Stimulated activated CD8-positive, alpha-beta memory T cell treated with anti-CD3 and anti-CD28 coated beads, Interleukin-7, amount 100 ng/mL, for 24 hours (primary cell): ENCODE measurements at regions not wholly inside any gene's neighbourhood (a gene's known extent, or its start where the extent isn't known, plus 50 kb on each side); places are given as distances from the start of the nearest gene placed in this dataset.
"Not testable (repeated sequence)": the region's sequence is repeated elsewhere in the genome, so short reads cannot be mapped to it uniquely, and the experiment has no call there.

Experiments
- DNase-seq: peaks from one replicate; pipeline ENCODE4 v3.0.0-alpha.2; 2020; ENCODE audit warnings: low read depth

- not testable (repeated sequence) for DNase-seq
Observed at GRCh38 chr4:53877096-53877495, 187.3 kb downstream of the CHIC2 start.

DNA sequence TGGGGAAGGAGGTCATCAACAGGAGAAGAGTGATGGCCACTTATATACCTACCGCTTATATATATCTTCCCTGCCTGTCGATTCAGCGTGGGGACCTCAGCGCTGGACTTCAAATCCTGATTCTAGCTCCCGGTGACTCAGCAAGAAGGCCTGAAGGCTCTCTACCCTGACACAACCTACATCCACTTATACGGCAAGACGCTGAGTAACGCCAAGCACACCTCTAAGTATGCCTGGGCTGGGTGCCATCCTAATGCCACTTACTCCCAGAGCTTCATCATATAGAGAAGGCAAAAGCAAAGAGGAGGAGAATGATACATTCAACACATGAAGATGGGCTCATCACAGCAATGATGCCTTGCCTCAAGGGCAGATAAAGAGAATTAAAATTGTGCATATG lies 198.3 kb downstream of the CHIC2 start:
- no peak for DNase-seq

DNA sequence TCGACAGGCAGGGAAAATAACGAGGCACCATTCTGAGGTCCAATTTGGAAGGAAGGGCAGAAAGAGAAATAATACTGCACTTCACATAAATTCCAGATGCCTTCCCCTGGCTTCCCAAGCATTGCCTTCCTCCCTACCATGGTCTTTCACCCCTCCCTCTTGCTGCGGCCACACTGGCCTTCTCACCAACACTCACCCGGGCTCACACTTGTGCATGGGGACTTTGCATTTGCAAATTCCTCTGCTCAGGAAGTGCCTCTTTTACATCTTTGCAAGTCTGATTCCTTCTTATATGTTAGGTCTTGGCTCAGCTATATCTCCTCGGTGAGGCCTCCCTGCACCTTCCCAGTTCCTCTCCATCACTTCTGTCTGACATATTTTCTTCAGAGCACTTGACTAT lies 199.4 kb downstream of the CHIC2 start:
- DNase-seq: no peak

GRCh38 chr4:53863736-53864365 lies 200.6 kb downstream of the CHIC2 start:
- DNase-seq: no peak

DNA sequence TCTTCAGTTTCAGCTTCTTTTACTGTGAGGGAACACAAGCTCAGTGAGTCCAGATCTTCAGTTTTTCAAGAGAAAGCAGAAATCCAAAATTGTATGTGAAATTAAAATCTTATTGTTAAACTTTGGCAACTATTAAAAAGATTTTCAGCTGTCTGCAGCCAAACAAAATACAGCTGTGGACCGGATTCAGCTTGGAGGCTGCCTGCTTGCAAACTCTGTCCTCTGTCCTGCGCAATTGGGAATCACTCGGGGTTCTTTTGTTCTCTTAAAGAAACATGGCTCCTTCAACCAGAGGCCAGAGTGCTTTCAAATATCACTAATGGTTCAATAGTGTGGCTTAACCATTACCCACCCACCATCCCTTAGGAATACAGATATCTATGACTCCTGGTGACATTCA lies 201.2 kb downstream of the CHIC2 start:
- DNase-seq: no peak

DNA sequence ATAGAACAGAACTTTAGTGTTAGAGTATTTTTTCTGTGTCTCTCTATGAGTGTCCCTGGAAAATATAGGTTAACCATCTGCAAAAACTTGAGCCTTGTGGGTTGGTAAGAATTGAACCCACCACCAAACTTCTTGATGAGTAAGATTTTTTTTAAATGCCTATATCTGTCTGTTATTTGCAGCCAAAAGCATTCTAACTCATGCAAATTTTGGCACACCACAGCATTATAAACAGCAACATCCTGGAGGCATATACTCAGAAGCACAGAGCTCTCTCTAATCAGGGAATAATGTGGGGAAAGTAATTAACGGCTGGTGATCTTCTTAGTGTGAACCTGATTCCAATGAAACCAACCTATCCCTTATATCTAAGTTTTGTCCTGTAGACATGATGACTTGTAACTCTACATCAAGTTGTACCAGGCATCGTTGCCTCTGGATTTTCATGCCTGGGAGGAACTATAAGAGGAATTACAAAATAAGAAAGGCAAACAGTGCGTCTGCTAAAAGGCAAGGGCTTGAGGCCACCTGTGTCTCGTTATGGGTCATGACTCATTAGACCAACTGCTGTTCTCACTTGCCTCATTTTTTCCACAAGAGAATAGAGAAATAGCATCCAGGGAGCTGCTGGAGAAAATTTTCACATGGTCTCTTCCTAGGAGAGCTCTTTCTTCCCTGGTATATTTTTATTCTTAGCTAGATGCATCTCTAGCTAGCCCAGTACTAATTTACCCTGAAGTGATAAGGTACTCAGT lies 202.4 kb downstream of the CHIC2 start:
- no peak for DNase-seq

DNA sequence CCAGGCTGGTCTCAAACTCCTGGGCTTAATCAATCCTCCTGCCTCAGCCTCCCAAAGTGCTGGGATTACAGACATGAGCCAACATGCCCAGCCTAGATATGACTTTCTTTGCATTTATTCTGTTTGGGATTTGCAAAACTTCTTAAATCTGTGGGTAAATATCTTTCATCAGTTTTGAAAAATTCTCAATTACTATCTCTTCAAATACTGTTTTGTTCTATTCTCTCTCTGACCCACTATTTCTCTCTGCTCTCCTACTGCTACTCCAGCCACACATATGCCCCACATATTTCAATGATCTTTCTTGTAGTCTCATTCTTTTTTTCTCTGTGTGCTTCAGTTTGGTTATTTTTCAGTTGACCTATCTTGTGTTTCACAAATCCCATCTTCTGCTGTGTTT lies 205.1 kb downstream of the CHIC2 start:
- no peak for DNase-seq

DNA sequence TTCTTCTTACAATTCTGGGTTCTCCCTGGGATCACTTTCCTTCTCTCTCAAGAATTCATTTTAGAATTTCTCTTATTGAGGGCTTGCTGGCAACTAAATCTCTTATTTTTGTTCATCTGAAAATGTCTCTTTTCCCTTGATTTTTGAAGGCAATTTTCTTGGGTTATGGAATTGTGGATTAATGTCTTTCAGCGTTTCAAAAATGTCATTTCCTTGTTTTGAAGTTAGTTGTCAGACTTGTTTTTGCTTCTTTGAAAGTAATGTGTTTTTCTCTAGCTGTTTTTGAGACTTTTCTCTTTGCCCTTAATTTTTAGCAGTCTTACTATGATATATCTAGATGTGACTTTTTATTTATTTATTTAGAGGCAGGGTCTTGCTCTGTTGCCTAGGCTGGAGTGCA lies 205.7 kb downstream of the CHIC2 start:
- DNase-seq: no peak

DNA sequence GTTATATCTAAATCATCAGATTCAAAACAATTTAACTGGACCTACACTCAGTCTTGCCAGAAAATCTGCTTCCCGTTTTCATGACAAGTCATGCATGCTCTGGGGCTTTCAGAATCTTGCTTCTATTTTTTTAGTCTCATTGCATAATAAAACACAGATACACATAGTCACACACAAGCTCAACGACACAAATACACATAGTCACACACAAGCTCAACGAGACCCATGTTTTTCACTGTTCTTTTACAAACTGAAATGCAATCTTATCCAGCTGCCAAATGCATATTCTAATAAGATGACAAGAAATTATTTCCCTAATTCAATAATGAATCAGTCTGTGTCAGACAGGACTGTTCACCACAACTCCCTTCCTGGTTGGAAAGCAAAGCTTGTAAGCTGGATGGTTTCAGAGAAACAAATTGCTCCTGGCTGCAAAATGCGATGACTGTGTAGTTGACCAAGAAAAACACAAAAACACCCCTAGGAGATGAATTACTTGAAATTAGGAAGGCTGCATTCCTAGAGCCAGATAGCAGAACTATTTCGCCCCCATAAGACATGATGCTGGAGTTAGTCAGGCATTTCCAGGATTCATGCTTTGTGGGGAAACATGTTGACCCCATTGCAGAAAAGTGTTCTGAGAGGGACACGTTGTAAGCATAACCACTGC lies 208.7 kb downstream of the CHIC2 start:
- DNase-seq: no peak

GRCh38 chr4:53854991-53855568 lies 209.3 kb downstream of the CHIC2 start:
- no peak for DNase-seq

GRCh38 chr4:53852343-53852742 lies 212.1 kb downstream of the CHIC2 start:
- no peak for DNase-seq

- DNase-seq: no peak
Observed at GRCh38 chr4:53847965-53848364, 216.4 kb downstream of the CHIC2 start.

GRCh38 chr4:53844551-53844950 lies 219.9 kb downstream of the CHIC2 start:
- no peak for DNase-seq

DNA sequence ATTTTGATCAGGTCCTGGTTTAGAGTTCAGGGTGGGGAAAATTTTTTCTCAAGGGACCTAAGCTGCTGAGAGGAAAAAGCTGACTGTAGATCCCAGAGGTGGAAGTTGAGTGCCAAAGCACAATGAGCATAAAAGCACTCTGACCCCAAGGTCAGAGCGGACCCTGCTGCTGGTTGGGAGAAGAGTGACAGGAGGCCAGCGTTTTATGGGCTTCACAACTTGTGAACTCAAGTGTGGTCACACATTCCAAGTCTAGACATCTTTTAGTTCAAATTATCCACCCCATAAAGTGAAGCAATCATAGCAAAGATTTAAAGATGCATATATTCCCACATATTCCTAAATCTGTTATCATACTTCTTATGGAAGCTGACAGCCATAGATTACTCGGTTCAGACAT lies 220.3 kb downstream of the CHIC2 start:
- DNase-seq: no peak

GRCh38 chr4:53841711-53842110 lies 222.7 kb downstream of the CHIC2 start:
- no peak for DNase-seq

- no peak for DNase-seq
Observed at GRCh38 chr4:53840643-53841042, 223.8 kb downstream of the CHIC2 start.

- DNase-seq: not testable (repeated sequence)
Observed at GRCh38 chr4:53833302-53834003, 231.0 kb downstream of the CHIC2 start.

DNA sequence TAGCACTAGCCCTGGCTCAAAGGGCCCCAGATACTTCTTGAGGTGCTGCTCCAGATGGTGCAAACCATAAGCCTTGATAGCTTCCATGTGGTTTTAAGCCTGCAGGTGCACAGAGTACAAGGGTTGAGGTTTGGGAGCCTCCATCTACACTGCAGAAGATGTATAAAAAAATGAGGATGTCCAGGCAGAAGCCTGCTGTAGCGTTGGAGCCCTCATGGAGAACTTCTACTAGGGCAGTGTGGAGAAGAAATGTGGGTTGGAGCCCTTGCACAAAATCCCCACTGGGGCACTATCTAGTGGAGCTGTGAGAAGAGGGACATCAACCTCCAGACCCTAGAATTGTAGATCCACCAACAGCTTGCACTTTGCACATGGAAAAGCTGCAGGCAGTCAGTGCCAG lies 231.9 kb downstream of the CHIC2 start:
- DNase-seq: no peak

DNA sequence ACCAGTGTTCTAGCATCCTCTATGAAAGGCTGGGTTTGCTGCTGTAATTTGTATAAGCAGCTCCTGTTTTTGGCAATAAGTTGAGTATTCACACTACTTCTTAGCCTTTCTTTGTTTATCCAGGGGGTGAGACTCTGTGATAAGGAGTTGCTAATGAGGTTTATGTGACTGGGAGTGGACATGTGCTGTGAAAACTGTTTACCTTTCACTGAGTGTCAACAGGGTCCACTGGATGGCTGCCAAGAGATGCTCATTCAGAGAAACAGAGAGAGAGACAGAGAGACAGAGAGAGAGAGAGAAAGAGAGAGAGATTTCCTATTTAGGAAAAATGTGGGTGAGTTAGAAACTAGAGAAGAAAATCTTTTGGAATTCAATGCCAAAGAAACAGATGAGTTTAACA lies 233.9 kb downstream of the CHIC2 start:
- DNase-seq: no peak

DNA sequence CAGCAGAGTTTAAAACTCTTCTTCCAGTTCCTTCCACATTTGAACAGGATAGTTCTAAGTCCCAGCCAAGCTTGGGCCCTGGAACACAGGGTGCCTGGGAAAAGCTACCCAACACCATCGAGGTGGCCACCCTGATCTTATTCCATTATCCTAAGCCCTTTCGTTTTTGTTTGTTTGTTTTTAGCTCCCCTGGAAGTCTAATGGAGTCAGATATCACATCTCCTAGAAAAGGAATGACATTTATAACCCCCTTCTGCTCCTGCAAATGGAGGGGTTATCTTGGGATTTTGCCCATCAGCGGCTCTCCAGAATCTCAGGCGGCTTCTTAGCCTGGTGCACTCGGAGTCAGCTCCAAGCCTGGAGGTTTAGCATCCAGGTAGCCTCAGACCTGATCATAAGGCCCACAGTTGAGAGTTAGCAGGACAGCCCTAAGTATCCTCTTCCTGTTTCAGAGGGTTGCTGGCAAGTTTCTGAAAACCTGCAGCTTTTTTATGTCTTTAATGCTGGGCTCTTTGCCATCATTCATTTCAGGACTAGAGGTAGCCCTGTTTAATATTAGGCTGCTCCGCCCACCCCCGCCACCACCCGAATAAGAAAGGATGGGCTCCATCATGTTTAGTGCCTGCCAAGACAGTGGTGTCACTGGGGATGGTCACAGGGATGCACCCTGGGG lies 230.0 kb upstream of the LNX1 start:
- DNase-seq: no peak

DNA sequence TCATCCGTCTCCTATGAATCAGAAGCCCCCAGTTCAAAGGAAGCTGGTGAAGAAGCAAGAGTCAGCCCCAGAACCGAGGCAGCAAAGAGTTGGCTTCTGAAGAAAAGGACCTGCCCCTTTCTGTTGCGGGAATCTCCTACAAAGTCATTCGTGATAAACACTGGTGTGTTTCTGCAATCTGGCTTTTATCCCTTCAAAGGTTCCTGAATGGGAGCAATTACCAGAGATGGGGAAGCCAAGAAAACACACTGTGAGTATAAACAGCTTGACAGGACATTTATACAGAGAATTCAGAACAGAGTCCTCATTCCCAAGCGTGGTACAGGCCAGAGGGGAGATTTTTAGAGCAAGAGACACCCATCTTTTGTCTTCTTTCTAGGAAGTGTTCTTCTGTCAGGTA lies 226.8 kb upstream of the LNX1 start:
- no peak for DNase-seq

DNA sequence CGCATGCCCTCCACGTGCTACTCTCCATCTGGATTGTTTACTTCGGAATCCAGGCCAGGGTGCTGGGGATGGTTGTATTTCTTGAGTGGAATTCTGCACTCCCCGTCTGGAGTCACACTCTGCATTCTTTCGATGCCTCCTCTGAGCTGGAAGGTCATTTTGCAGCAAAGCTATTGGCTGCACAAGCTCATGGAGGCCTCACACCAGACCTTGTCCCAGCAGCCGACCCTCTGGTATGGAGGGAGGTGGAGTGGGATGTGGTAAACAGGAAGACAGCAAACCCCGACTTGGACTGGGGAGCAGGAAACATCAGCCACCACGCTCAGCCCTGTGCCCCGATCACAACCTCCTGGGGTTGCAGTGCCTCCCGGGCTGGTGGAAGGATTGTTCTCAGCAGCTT lies 225.3 kb upstream of the LNX1 start:
- DNase-seq: no peak
